ENCODE measurements at regions not wholly inside any gene's neighbourhood (a gene's known extent, or its start where the extent isn't known, plus 50 kb on each side); places are given as distances from the start of the nearest gene placed in this dataset.

- Histone ChIP-seq H3K4me3 (replicated peaks; ENCODE audit: insufficient read depth, low read length) (no peak overlapping the region), H3K27ac (replicated peaks) (no peak overlapping the region), H3K27me3 (ENCODE audit: insufficient read depth, poor library complexity, severe bottlenecking) (no peaks in the 10 kb centered on the region)
- TF ChIP-seq SPI1 (IDR thresholded peaks at IDR 0.05; ENCODE audit: borderline replicate concordance, low read depth), result no peak
- TF ChIP-seq, protein P1, sequence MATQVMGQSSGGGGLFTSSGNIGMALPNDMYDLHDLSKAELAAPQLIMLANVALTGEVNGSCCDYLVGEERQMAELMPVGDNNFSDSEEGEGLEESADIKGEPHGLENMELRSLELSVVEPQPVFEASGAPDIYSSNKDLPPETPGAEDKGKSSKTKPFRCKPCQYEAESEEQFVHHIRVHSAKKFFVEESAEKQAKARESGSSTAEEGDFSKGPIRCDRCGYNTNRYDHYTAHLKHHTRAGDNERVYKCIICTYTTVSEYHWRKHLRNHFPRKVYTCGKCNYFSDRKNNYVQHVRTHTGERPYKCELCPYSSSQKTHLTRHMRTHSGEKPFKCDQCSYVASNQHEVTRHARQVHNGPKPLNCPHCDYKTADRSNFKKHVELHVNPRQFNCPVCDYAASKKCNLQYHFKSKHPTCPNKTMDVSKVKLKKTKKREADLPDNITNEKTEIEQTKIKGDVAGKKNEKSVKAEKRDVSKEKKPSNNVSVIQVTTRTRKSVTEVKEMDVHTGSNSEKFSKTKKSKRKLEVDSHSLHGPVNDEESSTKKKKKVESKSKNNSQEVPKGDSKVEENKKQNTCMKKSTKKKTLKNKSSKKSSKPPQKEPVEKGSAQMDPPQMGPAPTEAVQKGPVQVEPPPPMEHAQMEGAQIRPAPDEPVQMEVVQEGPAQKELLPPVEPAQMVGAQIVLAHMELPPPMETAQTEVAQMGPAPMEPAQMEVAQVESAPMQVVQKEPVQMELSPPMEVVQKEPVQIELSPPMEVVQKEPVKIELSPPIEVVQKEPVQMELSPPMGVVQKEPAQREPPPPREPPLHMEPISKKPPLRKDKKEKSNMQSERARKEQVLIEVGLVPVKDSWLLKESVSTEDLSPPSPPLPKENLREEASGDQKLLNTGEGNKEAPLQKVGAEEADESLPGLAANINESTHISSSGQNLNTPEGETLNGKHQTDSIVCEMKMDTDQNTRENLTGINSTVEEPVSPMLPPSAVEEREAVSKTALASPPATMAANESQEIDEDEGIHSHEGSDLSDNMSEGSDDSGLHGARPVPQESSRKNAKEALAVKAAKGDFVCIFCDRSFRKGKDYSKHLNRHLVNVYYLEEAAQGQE (IDR thresholded peaks at IDR 0.05; ENCODE audit: insufficient replicate concordance, low read depth), result no peak
- no peak for TF ChIP-seq GABPA (IDR thresholded peaks at IDR 0.05; ENCODE audit: low read depth)
- TF ChIP-seq POLR2AphosphoS5 (IDR thresholded peaks at IDR 0.05; ENCODE audit: low read depth), result no peak
- TF ChIP-seq, protein P2, sequence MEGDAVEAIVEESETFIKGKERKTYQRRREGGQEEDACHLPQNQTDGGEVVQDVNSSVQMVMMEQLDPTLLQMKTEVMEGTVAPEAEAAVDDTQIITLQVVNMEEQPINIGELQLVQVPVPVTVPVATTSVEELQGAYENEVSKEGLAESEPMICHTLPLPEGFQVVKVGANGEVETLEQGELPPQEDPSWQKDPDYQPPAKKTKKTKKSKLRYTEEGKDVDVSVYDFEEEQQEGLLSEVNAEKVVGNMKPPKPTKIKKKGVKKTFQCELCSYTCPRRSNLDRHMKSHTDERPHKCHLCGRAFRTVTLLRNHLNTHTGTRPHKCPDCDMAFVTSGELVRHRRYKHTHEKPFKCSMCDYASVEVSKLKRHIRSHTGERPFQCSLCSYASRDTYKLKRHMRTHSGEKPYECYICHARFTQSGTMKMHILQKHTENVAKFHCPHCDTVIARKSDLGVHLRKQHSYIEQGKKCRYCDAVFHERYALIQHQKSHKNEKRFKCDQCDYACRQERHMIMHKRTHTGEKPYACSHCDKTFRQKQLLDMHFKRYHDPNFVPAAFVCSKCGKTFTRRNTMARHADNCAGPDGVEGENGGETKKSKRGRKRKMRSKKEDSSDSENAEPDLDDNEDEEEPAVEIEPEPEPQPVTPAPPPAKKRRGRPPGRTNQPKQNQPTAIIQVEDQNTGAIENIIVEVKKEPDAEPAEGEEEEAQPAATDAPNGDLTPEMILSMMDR (IDR thresholded peaks at IDR 0.05; ENCODE audit: insufficient read depth, low read length), result no peak
- no peak for DNase-seq (ENCODE audit: low read depth in 1 of 2, low spot score in 1 of 2)
These were observed 168.2 kb upstream of the PPARGC1A start for GRCh38 chr4:24057915-24058559.

- Histone ChIP-seq H3K4me3 (replicated peaks; ENCODE audit: insufficient read depth, low read length) (no peak overlapping the region), H3K27me3 (ENCODE audit: insufficient read depth, poor library complexity, severe bottlenecking) (no peaks in the 10 kb centered on the region), H3K27ac (replicated peaks) (no peak overlapping the region)
- TF ChIP-seq, protein P1 (IDR thresholded peaks at IDR 0.05; ENCODE audit: insufficient replicate concordance, low read depth), result no peak
- TF ChIP-seq SPI1 (IDR thresholded peaks at IDR 0.05; ENCODE audit: borderline replicate concordance, low read depth) (no peak), POLR2AphosphoS5 (IDR thresholded peaks at IDR 0.05; ENCODE audit: low read depth) (no peak), GABPA (IDR thresholded peaks at IDR 0.05; ENCODE audit: low read depth) (no peak)
- TF ChIP-seq, protein P2 (IDR thresholded peaks at IDR 0.05; ENCODE audit: insufficient read depth, low read length), result no peak
- DNase-seq (ENCODE audit: low read depth in 1 of 2, low spot score in 1 of 2), result no peak
These were observed 166.4 kb upstream of the PPARGC1A start for GRCh38 chr4:24056289-24056688.

GRCh38 chr4:24055623-24056022 lies 165.8 kb upstream of the PPARGC1A start:
- no peak overlapping the region for H3K4me3 ChIP-seq (replicated peaks; ENCODE audit: insufficient read depth, low read length)

More at GRCh38 chr4:24055623-24056022, 165.8 kb upstream of the PPARGC1A start:
- Histone ChIP-seq H3K27ac (replicated peaks) (no peak overlapping the region), H3K27me3 (ENCODE audit: insufficient read depth, poor library complexity, severe bottlenecking) (no peaks in the 10 kb centered on the region)
- TF ChIP-seq GABPA (IDR thresholded peaks at IDR 0.05; ENCODE audit: low read depth), result no peak
- no peak for TF ChIP-seq SPI1 (IDR thresholded peaks at IDR 0.05; ENCODE audit: borderline replicate concordance, low read depth)
- TF ChIP-seq, protein P2 (IDR thresholded peaks at IDR 0.05; ENCODE audit: insufficient read depth, low read length), result no peak
- TF ChIP-seq, protein P1 (IDR thresholded peaks at IDR 0.05; ENCODE audit: insufficient replicate concordance, low read depth), result no peak
- no peak for TF ChIP-seq POLR2AphosphoS5 (IDR thresholded peaks at IDR 0.05; ENCODE audit: low read depth)
- no peak for DNase-seq (ENCODE audit: low read depth in 1 of 2, low spot score in 1 of 2)

Data from HL-60 (cell line).